PC-3 (cell line): ENCODE measurements at regions not wholly inside any gene's neighbourhood (a gene's known extent, or its start where the extent isn't known, plus 50 kb on each side); places are given as distances from the start of the nearest gene placed in this dataset.

Experiments
- EZH2 ChIP-seq: fragments of 300-600 bp; sonication (generic); IDR thresholded peaks from one replicate; pipeline ENCODE4 v1.6.1; 2017; ENCODE audit warnings: antibody characterized with exemption, mild to moderate bottlenecking, low read length; ENCODE audit not compliant: unreplicated experiment
- TF ChIP-seq, protein P1 (sequence below): fragments of 300-600 bp; sonication (generic); conservative IDR thresholded peaks from 2 replicates; pipeline ENCODE4 v1.5.1; 2017; ENCODE audit warnings: antibody characterized with exemption, low read depth, mild to moderate bottlenecking, low read length

DNA sequence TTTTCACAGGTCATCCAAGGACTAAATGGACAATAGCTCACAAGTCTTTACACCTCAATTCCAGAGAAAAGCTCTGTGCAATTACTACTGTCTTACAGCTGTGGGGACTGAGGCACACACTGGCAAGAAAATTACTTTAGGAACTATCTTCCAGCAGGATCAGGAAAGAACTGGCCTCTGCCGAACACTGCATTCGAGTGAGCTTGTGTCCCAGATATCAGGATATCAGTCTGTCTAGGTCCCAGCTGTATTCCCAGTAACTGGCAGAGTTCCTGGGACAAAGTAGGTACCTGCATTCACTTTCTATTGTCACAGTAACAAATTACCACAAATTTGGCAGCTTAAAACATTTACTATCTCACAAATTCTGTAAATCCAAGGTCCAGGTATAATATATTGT, 183.7 kb downstream of the IRS1 start:
- no peak for TF ChIP-seq EZH2
- TF ChIP-seq, protein P1, sequence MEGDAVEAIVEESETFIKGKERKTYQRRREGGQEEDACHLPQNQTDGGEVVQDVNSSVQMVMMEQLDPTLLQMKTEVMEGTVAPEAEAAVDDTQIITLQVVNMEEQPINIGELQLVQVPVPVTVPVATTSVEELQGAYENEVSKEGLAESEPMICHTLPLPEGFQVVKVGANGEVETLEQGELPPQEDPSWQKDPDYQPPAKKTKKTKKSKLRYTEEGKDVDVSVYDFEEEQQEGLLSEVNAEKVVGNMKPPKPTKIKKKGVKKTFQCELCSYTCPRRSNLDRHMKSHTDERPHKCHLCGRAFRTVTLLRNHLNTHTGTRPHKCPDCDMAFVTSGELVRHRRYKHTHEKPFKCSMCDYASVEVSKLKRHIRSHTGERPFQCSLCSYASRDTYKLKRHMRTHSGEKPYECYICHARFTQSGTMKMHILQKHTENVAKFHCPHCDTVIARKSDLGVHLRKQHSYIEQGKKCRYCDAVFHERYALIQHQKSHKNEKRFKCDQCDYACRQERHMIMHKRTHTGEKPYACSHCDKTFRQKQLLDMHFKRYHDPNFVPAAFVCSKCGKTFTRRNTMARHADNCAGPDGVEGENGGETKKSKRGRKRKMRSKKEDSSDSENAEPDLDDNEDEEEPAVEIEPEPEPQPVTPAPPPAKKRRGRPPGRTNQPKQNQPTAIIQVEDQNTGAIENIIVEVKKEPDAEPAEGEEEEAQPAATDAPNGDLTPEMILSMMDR = no peak
